Common myeloid progenitor, CD34-positive (primary cell): ENCODE measurements at regions not wholly inside any gene's neighbourhood (a gene's known extent, or its start where the extent isn't known, plus 50 kb on each side); places are given as distances from the start of the nearest gene placed in this dataset.

Experiments
- CTCF ChIA-PET: fragments of 350-600 bp; sonication (Branson Sonifier 250); formaldehyde crosslinking; loops from one replicate; lab custom pipeline; 2021; ENCODE audit warnings: antibody characterized with exemption; lab: Charles Lee
- POLR2A ChIA-PET: fragments of 350-600 bp; sonication (Branson Sonifier 250); formaldehyde crosslinking; loops from one replicate; lab custom pipeline; 2021; ENCODE audit warnings: antibody characterized with exemption; lab: Charles Lee
- DNase-seq, 3 donors: peaks; one replicate each; pipeline versions ENCODE4 v3.0.0 to v3.0.0-alpha.2; 2013
- H3K27ac ChIP-seq, 2 experiments: 1 replicate in 1 of 2; 2 replicates in 1 of 2; pipeline ENCODE4 v1.7.0; 2013; ENCODE audit warnings: inconsistent platforms in 2 of 2, low read length in 2 of 2, mild to moderate bottlenecking in 2 of 2, low read depth in 1 of 2, moderate library complexity in 1 of 2; ENCODE audit not compliant: severe bottlenecking in 2 of 2, insufficient read depth in 1 of 2, poor library complexity in 1 of 2
- H3K27me3 ChIP-seq, 5 experiments: replicated peaks in 2 of 5; 1 replicate in 3 of 5; 2 replicates in 2 of 5; pipeline versions ENCODE4 v1.6.1 to v1.7.0; 2013; ENCODE audit warnings: low read length in 4 of 5, mild to moderate bottlenecking in 2 of 5, moderate library complexity in 2 of 5, inconsistent platforms in 1 of 5; ENCODE audit not compliant: insufficient read depth in 5 of 5, control insufficient read depth in 4 of 5
- H3K36me3 ChIP-seq, 4 experiments: 1 replicate in 2 of 4; 2 replicates in 2 of 4; pipeline versions ENCODE4 v1.6.1 to v1.7.0; 2013; ENCODE audit warnings: low read length in 3 of 4, control low read depth in 1 of 4, mild to moderate bottlenecking in 1 of 4; ENCODE audit not compliant: control insufficient read depth in 4 of 4, insufficient read depth in 4 of 4
- H3K4me1 ChIP-seq, 4 experiments: 1 replicate in 3 of 4; 2 replicates in 1 of 4; pipeline versions ENCODE4 v1.6.1 to v1.7.1; 2013; ENCODE audit warnings: low read length in 3 of 4, mild to moderate bottlenecking in 3 of 4, control low read depth in 1 of 4, inconsistent platforms in 1 of 4, moderate library complexity in 1 of 4; ENCODE audit not compliant: control insufficient read depth in 4 of 4, insufficient read depth in 4 of 4; ENCODE audit errors: control extremely low read depth in 1 of 4
- H3K4me3 ChIP-seq, 7 experiments: 1 replicate in 4 of 7; 2 replicates in 3 of 7; pipeline versions ENCODE4 v1.5.1 to v1.7.0; 2013; ENCODE audit warnings: mild to moderate bottlenecking in 7 of 7, low read length in 6 of 7, moderate library complexity in 6 of 7, inconsistent platforms in 2 of 7, low read depth in 2 of 7, control low read depth in 1 of 7; ENCODE audit not compliant: insufficient read depth in 4 of 7, control insufficient read depth in 1 of 7; ENCODE audit errors: extremely low read depth in 1 of 7
- H3K9me3 ChIP-seq, 5 experiments: 1 replicate in 4 of 5; 2 replicates in 1 of 5; pipeline versions ENCODE4 v1.6.1 to v1.7.1; 2013; ENCODE audit warnings: low read length in 4 of 5, mild to moderate bottlenecking in 2 of 5, inconsistent platforms in 1 of 5, low read depth in 1 of 5, moderate library complexity in 1 of 5; ENCODE audit not compliant: control insufficient read depth in 4 of 5, insufficient read depth in 2 of 5; ENCODE audit errors: control extremely low read depth in 1 of 5
- WGBS: methylation state at CpG from one replicate; pipeline ENCODE4 v1.1.5; 2013; ENCODE audit not compliant: insufficient coverage; 5-methylcytosine and 5-hydroxymethylcytosine counted together

- H3K27me3 ChIP-seq = no peaks in the 10 kb centered on the region
- peak in 1 of 3 donors; percentile 31 for DNase-seq
- H3K27ac ChIP-seq = no peak overlapping the region
- H3K4me3 ChIP-seq = no peak overlapping the region
- WGBS = 68% methylated on average over 5 of the region's 7 CpGs
- POLR2A ChIA-PET = no interaction called here
- CTCF ChIA-PET = interaction anchor here (0.6 kb wide), 1 partner anchor 44 kb away, joined by 4 read pairs; no protein-coding TSS in a partner anchor
- H3K36me3 ChIP-seq = no peaks in the 10 kb centered on the region
- no peaks in the 10 kb centered on the region for H3K4me1 ChIP-seq
- H3K9me3 ChIP-seq = peaks cover 0 to 4% (median 0%) of the 10 kb centered on the region in 5 experiments
These were observed 118.8 kb downstream of the SKIDA1 start for GRCh38 chr10:21406595-21407193.

GRCh38 chr10:21405981-21406380, 119.5 kb downstream of the SKIDA1 start:
- WGBS = 92% methylated on average over 6 of the region's 8 CpGs

GRCh38 chr10:21403256-21404015, 122.0 kb downstream of the SKIDA1 start:
- no peak for DNase-seq
- POLR2A ChIA-PET = no interaction called here
- Histone ChIP-seq H3K36me3 (no peaks in the 10 kb centered on the region), H3K27ac (no peak overlapping the region), H3K27me3 (no peaks in the 10 kb centered on the region), H3K9me3 (peaks cover 0 to 4% (median 1%) of the 10 kb centered on the region in 5 experiments), H3K4me1 (no peaks in the 10 kb centered on the region), H3K4me3 (no peak overlapping the region)
- CTCF ChIA-PET = no interaction called here
- WGBS = 98% methylated on average over 8 of the region's 8 CpGs

More at GRCh38 chr10:21405981-21406380, 119.5 kb downstream of the SKIDA1 start:
- ChIA-PET POLR2A (no interaction called here), CTCF (interaction anchor here (0.6 kb wide), 1 partner anchor 43 kb away, joined by 4 read pairs; no protein-coding TSS in a partner anchor)
- Histone ChIP-seq H3K36me3 (no peaks in the 10 kb centered on the region), H3K4me3 (no peak overlapping the region), H3K27me3 (no peaks in the 10 kb centered on the region), H3K27ac (no peak overlapping the region), H3K9me3 (peaks cover 0 to 4% (median 0%) of the 10 kb centered on the region in 5 experiments), H3K4me1 (no peaks in the 10 kb centered on the region)
- no peak for DNase-seq

GRCh38 chr10:21402606-21403083, 122.8 kb downstream of the SKIDA1 start:
- Histone ChIP-seq H3K27ac (no peak overlapping the region), H3K4me1 (no peaks in the 10 kb centered on the region), H3K36me3 (no peaks in the 10 kb centered on the region), H3K4me3 (no peak overlapping the region), H3K9me3 (peaks cover 0 to 4% (median 1%) of the 10 kb centered on the region in 5 experiments), H3K27me3 (no peaks in the 10 kb centered on the region)
- CTCF ChIA-PET = no interaction called here
- POLR2A ChIA-PET = interaction anchor here (0.6 kb wide), 1 partner anchor 88 kb away, joined by 3 read pairs; no protein-coding TSS in a partner anchor
- WGBS = 100% methylated on average over 1 of the region's 4 CpGs
- no peak for DNase-seq

GRCh38 chr10:21401196-21401595, 124.3 kb downstream of the SKIDA1 start:
- POLR2A ChIA-PET = no interaction called here
- Histone ChIP-seq H3K4me1 (no peaks in the 10 kb centered on the region), H3K36me3 (no peaks in the 10 kb centered on the region), H3K27ac (no peak overlapping the region), H3K9me3 (peaks cover 0 to 4% (median 1%) of the 10 kb centered on the region in 5 experiments), H3K27me3 (no peaks in the 10 kb centered on the region), H3K4me3 (no peak overlapping the region)
- CTCF ChIA-PET = no interaction called here
- no peak for DNase-seq
- WGBS = 100% methylated on average over 2 of the region's 2 CpGs

GRCh38 chr10:21399392-21400035, 126.0 kb downstream of the SKIDA1 start:
- WGBS = 35% methylated on average over 5 of the region's 6 CpGs
- DNase-seq = peak in 2 of 3 donors; percentile 33 to 53
- Histone ChIP-seq H3K27ac (no peak overlapping the region), H3K27me3 (no peaks in the 10 kb centered on the region), H3K4me1 (no peaks in the 10 kb centered on the region), H3K36me3 (no peaks in the 10 kb centered on the region), H3K4me3 (no peak overlapping the region), H3K9me3 (peaks cover 0 to 5% (median 1%) of the 10 kb centered on the region in 5 experiments)
- POLR2A ChIA-PET = no interaction called here
- CTCF ChIA-PET = interaction anchor here (1.6 kb wide), 1 partner anchor 8 kb away, joined by 5 read pairs; no protein-coding TSS in a partner anchor
